ENCODE measurements at regions not wholly inside any gene's neighbourhood (a gene's known extent, or its start where the extent isn't known, plus 50 kb on each side); places are given as distances from the start of the nearest gene placed in this dataset.

GRCh38 chr20:20903773-20904500 is 191.5 kb upstream of the RALGAPA2 start:
- TF ChIP-seq EZH2 (conservative IDR thresholded peaks at IDR 0.05; ENCODE audit: low read depth, low read length): no peak
- no peak for TF ChIP-seq ZFP90 (CRISPR knock-in tag; IDR thresholded peaks at IDR 0.05; ENCODE audit: borderline replicate concordance)
- TF ChIP-seq MAFG (CRISPR knock-in tag; IDR thresholded peaks at IDR 0.05): no peak
- no peak for TF ChIP-seq CTCF (CRISPR knock-in tag; IDR thresholded peaks at IDR 0.05)
- no peak for TF ChIP-seq SAFB2 (CRISPR knock-in tag; IDR thresholded peaks at IDR 0.05; ENCODE audit: borderline replicate concordance, low read depth)
- TF ChIP-seq THYN1 (CRISPR knock-in tag; IDR thresholded peaks at IDR 0.05; ENCODE audit: borderline replicate concordance, low read depth): no peak
- no peak for TF ChIP-seq ZNF644 (CRISPR knock-in tag; IDR thresholded peaks at IDR 0.05; ENCODE audit: low read depth)
- no peak for TF ChIP-seq EP300 (IDR thresholded peaks at IDR 0.05; ENCODE audit: low read depth in 2 of 2, low read length in 2 of 2)
- no peak for TF ChIP-seq EP300 (CRISPR knock-in tag; IDR thresholded peaks at IDR 0.05; ENCODE audit: borderline replicate concordance)
